ENCODE measurements at regions not wholly inside any gene's neighbourhood (a gene's known extent, or its start where the extent isn't known, plus 50 kb on each side); places are given as distances from the start of the nearest gene placed in this dataset.
"Not testable (repeated sequence)": the region's sequence is repeated elsewhere in the genome, so short reads cannot be mapped to it uniquely, and the experiment has no call there.

DNA sequence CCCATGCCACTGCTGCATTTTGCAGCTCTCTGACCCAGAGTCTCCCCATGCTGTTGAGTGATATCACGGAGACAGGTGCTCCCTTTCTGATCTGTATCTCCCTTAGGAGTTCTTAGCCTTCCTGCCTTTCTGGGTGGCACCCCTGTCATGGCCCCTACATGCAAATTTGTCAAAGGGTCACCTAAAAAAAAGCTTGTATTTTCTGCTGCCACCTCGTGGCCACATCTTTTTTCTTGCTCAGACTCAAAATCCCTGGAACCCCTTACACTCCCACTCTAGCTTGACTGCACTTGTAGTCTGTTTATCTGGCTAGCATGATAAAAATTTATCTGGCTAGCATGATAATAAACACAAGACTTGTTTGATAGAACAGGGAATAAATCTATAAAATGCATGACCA, 809.1 kb downstream of the SORCS1 start:
- H3K36me3 ChIP-seq: no peaks in the 10 kb centered on the region
- H3K4me3 ChIP-seq: no peak overlapping the region
- H3K27me3 ChIP-seq: no peaks in the 10 kb centered on the region
- H3K4me1 ChIP-seq: no peaks in the 10 kb centered on the region
- intact Hi-C loops (cut with DNase I): no loop called here
- TF ChIP-seq POLR2A (IDR thresholded peaks at IDR 0.05): no peak
- no peak for TF ChIP-seq POLR2AphosphoS5 (IDR thresholded peaks at IDR 0.05; ENCODE audit: insufficient read depth in 1 of 2, low read depth in 1 of 2)
- TF ChIP-seq, protein P1, sequence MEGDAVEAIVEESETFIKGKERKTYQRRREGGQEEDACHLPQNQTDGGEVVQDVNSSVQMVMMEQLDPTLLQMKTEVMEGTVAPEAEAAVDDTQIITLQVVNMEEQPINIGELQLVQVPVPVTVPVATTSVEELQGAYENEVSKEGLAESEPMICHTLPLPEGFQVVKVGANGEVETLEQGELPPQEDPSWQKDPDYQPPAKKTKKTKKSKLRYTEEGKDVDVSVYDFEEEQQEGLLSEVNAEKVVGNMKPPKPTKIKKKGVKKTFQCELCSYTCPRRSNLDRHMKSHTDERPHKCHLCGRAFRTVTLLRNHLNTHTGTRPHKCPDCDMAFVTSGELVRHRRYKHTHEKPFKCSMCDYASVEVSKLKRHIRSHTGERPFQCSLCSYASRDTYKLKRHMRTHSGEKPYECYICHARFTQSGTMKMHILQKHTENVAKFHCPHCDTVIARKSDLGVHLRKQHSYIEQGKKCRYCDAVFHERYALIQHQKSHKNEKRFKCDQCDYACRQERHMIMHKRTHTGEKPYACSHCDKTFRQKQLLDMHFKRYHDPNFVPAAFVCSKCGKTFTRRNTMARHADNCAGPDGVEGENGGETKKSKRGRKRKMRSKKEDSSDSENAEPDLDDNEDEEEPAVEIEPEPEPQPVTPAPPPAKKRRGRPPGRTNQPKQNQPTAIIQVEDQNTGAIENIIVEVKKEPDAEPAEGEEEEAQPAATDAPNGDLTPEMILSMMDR (IDR thresholded peaks at IDR 0.05): no peak
- DNase-seq (ENCODE audit: extremely low spot score in 2 of 2): no peak
- no peak overlapping the region for H3K27ac ChIP-seq
- no peaks in the 10 kb centered on the region for H3K9me3 ChIP-seq

DNA sequence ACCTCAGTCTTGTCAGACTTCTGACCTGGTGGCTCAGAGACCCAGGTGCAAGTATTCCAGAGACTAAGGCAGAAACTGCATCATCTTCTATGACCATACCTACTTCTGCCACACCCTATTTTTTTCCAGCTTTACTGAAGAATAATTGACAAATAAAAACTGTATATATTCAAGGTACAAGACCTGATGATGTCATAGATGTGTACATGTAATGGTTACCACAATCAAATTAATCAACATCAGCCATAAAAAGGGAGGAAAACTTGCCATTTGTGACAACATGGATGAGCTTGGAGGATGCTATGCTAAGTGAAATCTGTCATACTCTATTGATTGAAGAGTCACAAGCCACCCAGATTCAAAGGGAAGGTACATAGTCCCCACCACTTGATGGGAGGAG, 815.6 kb downstream of the SORCS1 start:
- Histone ChIP-seq H3K27ac (no peak overlapping the region), H3K9me3 (no peaks in the 10 kb centered on the region), H3K36me3 (no peaks in the 10 kb centered on the region), H3K4me3 (no peak overlapping the region), H3K27me3 (no peaks in the 10 kb centered on the region), H3K4me1 (no peaks in the 10 kb centered on the region)
- intact Hi-C loops (cut with DNase I): no loop called here
- DNase-seq (ENCODE audit: extremely low spot score in 2 of 2): no peak
- TF ChIP-seq, protein P1 (IDR thresholded peaks at IDR 0.05): no peak
- no peak for TF ChIP-seq POLR2AphosphoS5 (IDR thresholded peaks at IDR 0.05; ENCODE audit: insufficient read depth in 1 of 2, low read depth in 1 of 2)
- TF ChIP-seq POLR2A (IDR thresholded peaks at IDR 0.05): no peak

DNA sequence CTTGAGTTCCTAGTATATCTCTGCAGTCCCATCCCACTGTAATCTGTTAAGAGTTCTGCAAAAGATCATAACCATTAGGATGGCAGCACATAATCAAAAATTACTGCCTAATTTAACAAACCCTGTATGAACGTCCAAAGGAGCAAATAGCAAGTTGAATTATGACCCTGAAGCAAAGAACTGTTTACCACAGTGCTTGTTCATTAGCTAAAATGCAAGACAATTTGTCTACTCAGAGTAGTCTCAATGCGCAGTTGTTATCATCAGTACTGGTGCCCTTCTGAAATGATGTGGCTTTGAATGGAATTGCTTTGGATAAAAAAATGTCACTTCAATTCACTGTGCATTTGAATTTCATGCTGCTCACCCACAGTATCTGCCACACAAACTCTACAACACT, 817.0 kb downstream of the SORCS1 start:
- no peak overlapping the region for H3K27ac ChIP-seq
- intact Hi-C loops (cut with DNase I): no loop called here
- no peak overlapping the region for H3K4me3 ChIP-seq
- no peaks in the 10 kb centered on the region for H3K36me3 ChIP-seq
- H3K27me3 ChIP-seq: no peaks in the 10 kb centered on the region
- H3K4me1 ChIP-seq: no peaks in the 10 kb centered on the region
- TF ChIP-seq, protein P1 (IDR thresholded peaks at IDR 0.05): no peak
- TF ChIP-seq POLR2A (IDR thresholded peaks at IDR 0.05) (no peak), POLR2AphosphoS5 (IDR thresholded peaks at IDR 0.05; ENCODE audit: insufficient read depth in 1 of 2, low read depth in 1 of 2) (no peak)
- no peak for DNase-seq (ENCODE audit: extremely low spot score in 2 of 2)
- no peaks in the 10 kb centered on the region for H3K9me3 ChIP-seq

DNA sequence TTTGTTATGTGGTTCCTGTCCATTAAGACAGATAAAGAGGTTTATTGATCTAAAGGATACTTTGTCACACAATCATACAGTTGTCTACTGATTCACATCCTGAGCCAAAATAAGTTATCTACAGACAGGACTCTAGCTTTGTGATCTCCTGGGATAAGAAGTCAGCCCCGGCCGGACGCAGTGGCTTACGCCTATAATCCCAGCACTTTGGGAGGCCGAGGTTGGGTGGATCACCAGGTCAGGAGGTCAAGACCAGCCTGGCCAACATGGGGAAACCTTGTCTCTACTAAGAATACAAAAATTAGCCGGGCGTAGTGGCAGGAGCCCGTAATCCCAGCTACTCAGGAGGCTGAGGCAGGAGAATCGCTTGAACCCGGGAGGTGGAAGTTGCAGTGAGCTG, 821.0 kb downstream of the SORCS1 start:
- H3K4me1 ChIP-seq; H3K4me3 ChIP-seq; H3K27me3 ChIP-seq; H3K9me3 ChIP-seq; H3K36me3 ChIP-seq; H3K27ac ChIP-seq; DNase-seq (ENCODE audit: extremely low spot score in 2 of 2): not testable (repeated sequence)
- intact Hi-C loops (cut with DNase I): loop anchor here (5.0 kb wide), 1 partner anchor 1011 kb away; no protein-coding TSS in a partner anchor

DNA sequence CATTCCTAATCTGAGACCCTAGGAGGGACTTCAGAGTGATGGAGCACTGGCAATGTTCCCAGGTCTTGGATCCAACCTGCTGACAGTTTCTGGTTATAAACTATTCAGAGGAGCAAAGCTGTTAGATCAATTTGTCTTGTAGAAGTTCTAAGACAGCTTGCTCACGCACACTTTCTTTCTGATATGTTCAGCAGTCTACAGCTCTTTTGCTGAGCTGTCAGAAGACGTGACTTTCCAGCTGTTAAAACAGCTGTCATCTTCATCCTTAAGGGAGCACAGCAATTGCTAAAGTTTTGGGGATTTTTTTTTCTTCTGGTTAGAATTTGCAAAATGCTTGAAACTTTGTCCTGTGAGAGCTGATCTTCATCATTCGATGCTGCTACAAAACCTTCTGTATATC, 823.1 kb downstream of the SORCS1 start:
- no peak overlapping the region for H3K4me3 ChIP-seq
- no peaks in the 10 kb centered on the region for H3K36me3 ChIP-seq
- TF ChIP-seq POLR2AphosphoS5 (IDR thresholded peaks at IDR 0.05; ENCODE audit: insufficient read depth in 1 of 2, low read depth in 1 of 2) (no peak), POLR2A (IDR thresholded peaks at IDR 0.05) (no peak)
- TF ChIP-seq, protein P1 (IDR thresholded peaks at IDR 0.05): no peak
- no peaks in the 10 kb centered on the region for H3K9me3 ChIP-seq
- intact Hi-C loops (cut with DNase I): loop anchor here (5.0 kb wide), 1 partner anchor 1009 kb away; no protein-coding TSS in a partner anchor
- no peak for DNase-seq (ENCODE audit: extremely low spot score in 2 of 2)
- no peaks in the 10 kb centered on the region for H3K27me3 ChIP-seq
- no peaks in the 10 kb centered on the region for H3K4me1 ChIP-seq
- H3K27ac ChIP-seq: no peak overlapping the region

DNA sequence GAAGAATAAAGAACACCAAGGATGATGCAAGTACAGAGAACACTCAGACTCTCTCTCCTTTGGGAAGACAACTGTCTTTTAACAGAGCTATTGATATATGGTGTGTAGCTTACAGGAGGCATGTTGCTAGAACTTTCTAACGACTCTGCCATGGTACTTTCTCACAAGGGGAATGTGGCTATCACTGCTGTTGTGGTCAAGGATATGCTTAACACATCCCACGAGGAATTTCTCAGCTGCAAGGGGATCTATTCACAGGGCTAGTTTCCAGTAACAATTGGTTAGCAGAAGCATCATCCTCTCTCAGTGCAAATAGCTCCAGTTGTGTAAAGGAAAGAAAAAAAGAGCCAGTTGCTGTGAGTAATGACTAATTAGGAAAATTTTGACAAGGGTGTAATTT, 826.0 kb downstream of the SORCS1 start:
- no peak for DNase-seq (ENCODE audit: extremely low spot score in 2 of 2)
- Histone ChIP-seq H3K4me1 (no peaks in the 10 kb centered on the region), H3K9me3 (no peaks in the 10 kb centered on the region), H3K27ac (no peak overlapping the region), H3K36me3 (no peaks in the 10 kb centered on the region), H3K4me3 (no peak overlapping the region), H3K27me3 (no peaks in the 10 kb centered on the region)
- TF ChIP-seq POLR2AphosphoS5 (IDR thresholded peaks at IDR 0.05; ENCODE audit: insufficient read depth in 1 of 2, low read depth in 1 of 2): no peak
- intact Hi-C loops (cut with DNase I): no loop called here
